T-cell (primary cell): ENCODE measurements at regions not wholly inside any gene's neighbourhood (a gene's known extent, or its start where the extent isn't known, plus 50 kb on each side); places are given as distances from the start of the nearest gene placed in this dataset.

Source experiments
- ATAC-seq, 4 experiments: fragments of 200-7000 bp in 3 of 4; fragments of 150-1000 bp in 1 of 4; cut with Tn5 transposase; replicated peaks in 1 of 4; 1 replicate in 3 of 4; 2 replicates in 1 of 4; pipeline ENCODE4 v1.10.0; 2021; ENCODE audit warnings: moderate library complexity in 3 of 4, mild to moderate bottlenecking in 2 of 4, moderate number of reproducible peaks in 1 of 4
- CTCF ChIA-PET, 2 donors: fragments of 300-600 bp; sonication (Branson Sonifier 250); formaldehyde crosslinking; loops; one replicate each; lab custom pipeline; 2022; ENCODE audit warnings: antibody characterized with exemption in 2 of 2; lab: Charles Lee
- POLR2A ChIA-PET, 2 donors: fragments of 300-600 bp; sonication (Branson Sonifier 250); formaldehyde crosslinking; loops; one replicate each; lab custom pipeline; 2022; ENCODE audit warnings: antibody characterized with exemption in 2 of 2; lab: Charles Lee
- DNase-seq, 35 experiments: peaks; one replicate each; pipeline versions ENCODE4 v3.0.0 to v3.0.0-alpha.2; 2013 to 2023
- H3K27ac ChIP-seq: one replicate; pipeline ENCODE4 v1.5.1; 2013; ENCODE audit warnings: low read length
- H3K27me3 ChIP-seq, 2 experiments: replicated peaks in 1 of 2; 1 replicate in 1 of 2; 2 replicates in 1 of 2; pipeline versions ENCODE4 v1.6.1 to v1.7.0; 2013; ENCODE audit warnings: low read length in 1 of 2, mixed read lengths in 1 of 2; ENCODE audit not compliant: control insufficient read depth in 2 of 2, insufficient read depth in 2 of 2; ENCODE audit errors: extremely low read depth in 1 of 2
- H3K36me3 ChIP-seq, 2 donors: 1 replicate in 1 of 2; 2 replicates in 1 of 2; pipeline versions ENCODE4 v1.6.1 to v1.7.0; 2013; ENCODE audit warnings: low read length in 1 of 2; ENCODE audit not compliant: control insufficient read depth in 2 of 2, insufficient read depth in 1 of 2; ENCODE audit errors: extremely low read depth in 1 of 2
- H3K4me1 ChIP-seq, 2 experiments: 1 replicate in 1 of 2; 2 replicates in 1 of 2; pipeline versions ENCODE4 v1.6.1 to v1.7.0; 2013; ENCODE audit warnings: low read length in 2 of 2, mixed read lengths in 1 of 2; ENCODE audit not compliant: insufficient read depth in 2 of 2, control insufficient read depth in 1 of 2; ENCODE audit errors: extremely low read depth in 1 of 2
- H3K4me3 ChIP-seq, 2 donors: 1 replicate in 1 of 2; 2 replicates in 1 of 2; pipeline versions ENCODE4 v1.5.1 to v1.7.0; 2013; ENCODE audit warnings: mild to moderate bottlenecking in 2 of 2, low read length in 1 of 2, moderate library complexity in 1 of 2; ENCODE audit not compliant: control insufficient read depth in 1 of 2; ENCODE audit errors: extremely low read depth in 1 of 2
- H3K9me3 ChIP-seq: 2 replicates; pipeline ENCODE4 v1.7.0; 2013
- H3K27ac Mint-ChIP-seq, 2 donors: one replicate each; pipeline ENCODE4 v1.8.0; 2020 to 2021; ENCODE audit warnings: mild to moderate bottlenecking in 2 of 2, mixed read lengths in 2 of 2
- H3K27me3 Mint-ChIP-seq, 2 donors: one replicate each; pipeline ENCODE4 v1.8.0; 2021 to 2022; ENCODE audit warnings: mixed read lengths in 2 of 2
- H3K36me3 Mint-ChIP-seq: one replicate; pipeline ENCODE4 v1.8.0; 2021; ENCODE audit warnings: mixed read lengths
- H3K4me1 Mint-ChIP-seq, 3 donors: one replicate each; pipeline ENCODE4 v1.8.0; 2020 to 2022; ENCODE audit warnings: mixed read lengths in 3 of 3, mild to moderate bottlenecking in 1 of 3
- H3K4me3 Mint-ChIP-seq, 3 donors: one replicate each; pipeline ENCODE4 v1.8.0; 2020 to 2022; ENCODE audit warnings: mild to moderate bottlenecking in 3 of 3, mixed read lengths in 3 of 3, moderate library complexity in 3 of 3
- H3K9me3 Mint-ChIP-seq, 3 donors: one replicate each; pipeline ENCODE4 v1.8.0; 2020 to 2022; ENCODE audit warnings: mixed read lengths in 3 of 3
- WGBS: methylation state at CpG from one replicate; pipeline ENCODE4 v1.1.5; 2013; ENCODE audit warnings: missing lambda C conversion rate; ENCODE audit not compliant: insufficient coverage; 5-methylcytosine and 5-hydroxymethylcytosine counted together

DNA sequence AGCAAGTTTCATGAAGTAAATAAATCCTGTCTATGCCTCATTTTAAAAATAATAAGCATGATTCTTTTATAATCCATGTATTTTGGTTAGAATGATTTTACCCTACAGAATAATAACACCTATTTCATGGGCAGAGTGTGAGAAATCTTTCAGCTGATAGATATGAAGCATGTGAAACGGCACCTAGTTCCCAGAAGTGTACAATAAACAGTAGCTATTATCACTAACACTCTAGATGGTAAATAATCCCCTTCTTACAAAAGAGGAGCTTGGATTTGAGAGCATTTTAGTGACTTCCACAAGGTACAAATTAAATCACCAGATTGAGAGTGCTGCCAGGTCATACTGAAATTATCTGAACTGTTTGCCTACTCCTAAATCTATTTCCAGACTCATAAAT lies 95.3 kb upstream of the NRIP1 start:
- H3K27ac Mint-ChIP-seq, result no peak overlapping the region
- H3K4me3 ChIP-seq, result no peak overlapping the region
- DNase-seq, result no peak
- H3K4me1 Mint-ChIP-seq, result no peaks in the 10 kb centered on the region
- ChIA-PET CTCF (no interaction called here), POLR2A (no interaction called here)
- no peak overlapping the region for H3K4me3 Mint-ChIP-seq
- no peaks in the 10 kb centered on the region for H3K36me3 Mint-ChIP-seq
- peaks cover 3 to 8% of the 10 kb centered on the region in 2 donors for H3K27me3 Mint-ChIP-seq
- H3K4me1 ChIP-seq, result no peaks in the 10 kb centered on the region
- WGBS, result no CpG with 5 or more reads among the region's 1 CpG
- no peaks in the 10 kb centered on the region for H3K36me3 ChIP-seq
- no peaks in the 10 kb centered on the region for H3K9me3 ChIP-seq
- peaks cover 0 to 8% (median 4%) of the 10 kb centered on the region in 3 donors for H3K9me3 Mint-ChIP-seq
- no peak overlapping the region for H3K27ac ChIP-seq
- no peak for ATAC-seq
- no peaks in the 10 kb centered on the region for H3K27me3 ChIP-seq

- WGBS, result 92% methylated on average over 2 of the region's 2 CpGs
- Mint-ChIP-seq H3K9me3 (peaks cover 0 to 4% (median 0%) of the 10 kb centered on the region in 3 donors), H3K4me1 (no peaks in the 10 kb centered on the region), H3K27ac (no peak overlapping the region), H3K36me3 (no peaks in the 10 kb centered on the region), H3K27me3 (peaks cover 4 to 10% of the 10 kb centered on the region in 2 donors), H3K4me3 (no peak overlapping the region)
- no peak overlapping the region for H3K27ac ChIP-seq
- no peak for DNase-seq
- H3K9me3 ChIP-seq, result no peaks in the 10 kb centered on the region
- no peaks in the 10 kb centered on the region for H3K27me3 ChIP-seq
- ChIA-PET POLR2A (no interaction called here), CTCF (interaction anchor here in 1 of 2 donors (0.6 kb wide), 1 partner anchor 30 kb away, joined by 4 read pairs; no protein-coding TSS in a partner anchor)
- ATAC-seq, result no peak
- H3K36me3 ChIP-seq, result no peaks in the 10 kb centered on the region
- no peaks in the 10 kb centered on the region for H3K4me1 ChIP-seq
- no peak overlapping the region for H3K4me3 ChIP-seq
These were observed 98.1 kb upstream of the NRIP1 start for GRCh38 chr21:15162921-15163320.

DNA sequence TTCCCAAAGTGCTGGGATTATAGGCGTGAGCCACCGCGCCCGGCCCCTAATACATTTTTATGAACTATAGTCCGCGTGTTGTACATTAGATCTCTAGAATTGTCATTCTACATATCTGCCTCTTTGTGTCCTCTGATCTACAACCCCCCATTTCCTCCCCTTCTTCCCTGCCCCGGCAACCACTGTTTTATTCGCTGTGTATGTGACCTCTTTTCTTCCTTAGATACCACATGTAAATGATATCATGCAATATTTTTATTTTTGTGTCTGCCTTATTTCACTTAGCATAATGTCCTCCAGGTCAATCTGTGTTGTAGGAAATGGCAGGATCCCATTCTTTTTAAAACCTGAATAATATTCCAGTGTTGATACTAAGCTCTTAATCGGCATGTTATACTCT lies 99.5 kb upstream of the NRIP1 start:
- no peaks in the 10 kb centered on the region for H3K9me3 Mint-ChIP-seq
- Histone ChIP-seq H3K36me3 (no peaks in the 10 kb centered on the region), H3K27me3 (no peaks in the 10 kb centered on the region), H3K4me1 (no peaks in the 10 kb centered on the region), H3K4me3 (no peak overlapping the region), H3K9me3 (no peaks in the 10 kb centered on the region), H3K27ac (no peak overlapping the region)
- peaks cover 5 to 13% of the 10 kb centered on the region in 2 donors for H3K27me3 Mint-ChIP-seq
- ChIA-PET POLR2A (no interaction called here), CTCF (no interaction called here)
- 93% methylated on average over 6 of the region's 9 CpGs for WGBS
- DNase-seq (no peak), ATAC-seq (no peak)
- no peaks in the 10 kb centered on the region for H3K36me3 Mint-ChIP-seq
- no peak overlapping the region for H3K27ac Mint-ChIP-seq
- no peaks in the 10 kb centered on the region for H3K4me1 Mint-ChIP-seq
- H3K4me3 Mint-ChIP-seq, result no peak overlapping the region

DNA sequence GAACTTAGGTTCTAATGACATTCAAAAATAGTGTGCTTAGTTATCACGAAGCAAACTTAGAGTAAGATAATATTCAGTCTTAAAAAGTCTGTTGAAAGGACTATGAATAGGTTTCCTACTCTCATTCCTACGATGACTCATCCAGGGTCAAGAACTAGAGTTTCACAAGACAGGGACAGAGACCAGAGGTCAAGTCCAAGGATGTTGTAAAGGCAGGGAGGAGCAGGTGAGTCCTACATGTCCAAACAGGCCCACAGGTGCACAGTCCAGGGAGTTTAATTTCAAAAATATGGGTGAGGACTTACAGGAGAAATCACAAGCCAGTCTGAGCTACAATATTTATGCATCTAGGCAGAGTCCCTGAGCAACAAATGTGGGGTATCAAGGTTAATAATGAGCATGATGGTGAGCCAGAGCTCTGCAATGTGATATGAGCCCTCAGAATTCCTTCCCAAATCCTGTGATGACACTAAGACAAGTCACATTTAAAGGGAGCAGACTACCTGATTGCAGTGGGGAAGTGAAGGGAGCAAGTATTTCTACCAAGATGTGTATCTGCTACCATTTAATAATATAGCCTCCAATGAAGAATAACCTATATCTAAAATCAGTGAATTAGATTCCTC lies 100.0 kb upstream of the NRIP1 start:
- Mint-ChIP-seq H3K27ac (no peak overlapping the region), H3K27me3 (peaks cover 5 to 13% of the 10 kb centered on the region in 2 donors), H3K36me3 (no peaks in the 10 kb centered on the region), H3K9me3 (no peaks in the 10 kb centered on the region), H3K4me3 (no peak overlapping the region), H3K4me1 (no peaks in the 10 kb centered on the region)
- no peaks in the 10 kb centered on the region for H3K9me3 ChIP-seq
- no peak for ATAC-seq
- no peaks in the 10 kb centered on the region for H3K4me1 ChIP-seq
- H3K36me3 ChIP-seq, result no peaks in the 10 kb centered on the region
- no peak for DNase-seq
- H3K27me3 ChIP-seq, result no peaks in the 10 kb centered on the region
- WGBS, result no CpG with 5 or more reads among the region's 2 CpGs
- CTCF ChIA-PET, result no interaction called here
- H3K27ac ChIP-seq, result no peak overlapping the region
- no peak overlapping the region for H3K4me3 ChIP-seq
- POLR2A ChIA-PET, result no interaction called here

GRCh38 chr21:15170614-15171013 lies 105.8 kb upstream of the NRIP1 start:
- Mint-ChIP-seq H3K9me3 (no peaks in the 10 kb centered on the region), H3K4me3 (no peak overlapping the region), H3K36me3 (no peaks in the 10 kb centered on the region), H3K27ac (no peak overlapping the region), H3K27me3 (peaks cover 2 to 14% of the 10 kb centered on the region in 2 donors), H3K4me1 (peaks cover 9 to 12% (median 10%) of the 10 kb centered on the region in 3 donors)
- DNase-seq, result peak in 1 of 35 experiments; percentile 8
- no peak overlapping the region for H3K27ac ChIP-seq
- no peaks in the 10 kb centered on the region for H3K27me3 ChIP-seq
- no CpG with 5 or more reads among the region's 2 CpGs for WGBS
- peak in 1 of 4 experiments; percentile 81 for ATAC-seq
- ChIA-PET POLR2A (interaction anchor here in 1 of 2 donors (0.6 kb wide), 1 partner anchor 399 kb away, joined by 8 read pairs; no protein-coding TSS in a partner anchor), CTCF (no interaction called here)
- H3K36me3 ChIP-seq, result no peaks in the 10 kb centered on the region
- H3K9me3 ChIP-seq, result no peaks in the 10 kb centered on the region
- H3K4me3 ChIP-seq, result no peak overlapping the region
- H3K4me1 ChIP-seq, result peaks cover 0 to 11% of the 10 kb centered on the region in 2 experiments

DNA sequence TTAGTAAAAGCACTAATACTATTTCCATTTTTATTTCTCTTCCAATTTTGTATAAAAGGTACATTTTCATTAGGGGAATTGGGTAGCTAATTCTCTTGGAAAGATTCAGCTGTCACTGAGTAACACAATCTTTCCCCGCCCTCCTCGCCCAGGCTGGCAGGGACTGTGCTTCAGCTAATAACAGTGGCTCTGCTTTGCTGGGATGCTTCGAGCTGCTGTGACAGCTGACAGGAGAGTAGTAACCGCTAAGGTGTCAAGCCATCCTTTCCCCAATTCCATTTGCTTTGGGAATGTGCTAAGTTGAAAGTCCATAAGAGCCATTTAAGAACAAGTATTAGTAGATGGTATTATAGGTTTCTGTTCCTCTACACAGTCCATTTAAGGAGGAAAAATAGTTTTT lies 106.7 kb upstream of the NRIP1 start:
- CTCF ChIA-PET, result no interaction called here
- H3K27me3 ChIP-seq, result no peaks in the 10 kb centered on the region
- Mint-ChIP-seq H3K36me3 (no peaks in the 10 kb centered on the region), H3K27me3 (peaks cover 2 to 14% of the 10 kb centered on the region in 2 donors), H3K9me3 (no peaks in the 10 kb centered on the region), H3K4me1 (peaks cover 9 to 12% (median 10%) of the 10 kb centered on the region in 3 donors), H3K4me3 (no peak overlapping the region), H3K27ac (no peak overlapping the region)
- POLR2A ChIA-PET, result no interaction called here
- H3K4me1 ChIP-seq, result peaks cover 0 to 11% of the 10 kb centered on the region in 2 experiments
- no peak for DNase-seq
- H3K4me3 ChIP-seq, result no peak overlapping the region
- no peaks in the 10 kb centered on the region for H3K36me3 ChIP-seq
- H3K9me3 ChIP-seq, result no peaks in the 10 kb centered on the region
- no peak overlapping the region for H3K27ac ChIP-seq
- no CpG with 5 or more reads among the region's 4 CpGs for WGBS
- no peak for ATAC-seq
